GM12878 (cell line): ENCODE measurements at regions not wholly inside any gene's neighbourhood (a gene's known extent, or its start where the extent isn't known, plus 50 kb on each side); places are given as distances from the start of the nearest gene placed in this dataset.

Experiments
- ATAC-seq: fragments of 200-7000 bp; cut with Tn5 transposase; 3 replicates; pipeline ENCODE4 v1.9.1; 2020; ENCODE audit warnings: mild to moderate bottlenecking, moderate library complexity
- BruUV-seq: library from RNA; stranded (reverse); fragments of 400-500 nt; replicated peaks from 2 replicates; lab custom pipeline; 2021; lab: Mats Ljungman, UMichigan
- CTCF ChIA-PET: fragments of 300-600 bp; sonication (Branson Sonifier 250); formaldehyde crosslinking; extraction: SDS; loops from one replicate; lab custom pipeline; 2021; ENCODE audit warnings: inconsistent platforms; lab: Yijun Ruan, JAX
- POLR2A ChIA-PET: fragments of 350-600 bp; formaldehyde crosslinking; extraction: SDS; loops from one replicate; lab custom pipeline; 2021; ENCODE audit warnings: inconsistent platforms; lab: Charles Lee
- RAD21 ChIA-PET: fragments of 300-600 bp; sonication (Branson Sonifier 250); formaldehyde crosslinking; loops from one replicate; lab custom pipeline; 2023; ENCODE audit warnings: antibody characterized with exemption; ENCODE audit not compliant: unreplicated experiment; lab: Charles Lee
- SMC1A ChIA-PET: fragments of 300-600 bp; sonication (Branson Sonifier 250); formaldehyde crosslinking; loops from one replicate; lab custom pipeline; 2023; ENCODE audit not compliant: unreplicated experiment, uncharacterized antibody; lab: Charles Lee
- DNase-seq: peaks from one replicate; pipeline ENCODE4 v3.0.0-alpha.2; 2011; ENCODE audit warnings: low read depth, low spot score
- FAIRE-seq: peaks from 3 replicates; lab custom pipeline; 2011; peaks lifted over from hg19 to GRCh38; lab: Jason Lieb, UNC
- H2AFZ ChIP-seq: 2 replicates; pipeline ENCODE4 v1.6.0; 2011; ENCODE audit warnings: low read depth, low read length, control low read depth; ENCODE audit not compliant: control insufficient read depth
- H3K27ac ChIP-seq: 2 replicates; pipeline ENCODE4 v1.5.1; 2011; ENCODE audit warnings: control low read depth; ENCODE audit not compliant: control insufficient read depth, insufficient read depth
- H3K27me3 ChIP-seq, 2 experiments: replicated peaks in 1 of 2; 2 replicates each; pipeline versions ENCODE4 v1.6.0 to v1.6.1; 2011; ENCODE audit warnings: low read length in 1 of 2; ENCODE audit not compliant: control insufficient read depth in 2 of 2, insufficient read depth in 2 of 2
- H3K36me3 ChIP-seq, 2 experiments: 2 replicates each; pipeline ENCODE4 v1.5.1; 2011; ENCODE audit warnings: low read length in 1 of 2; ENCODE audit not compliant: control insufficient read depth in 2 of 2, insufficient read depth in 2 of 2
- H3K4me1 ChIP-seq: 2 replicates; pipeline ENCODE4 v1.6.1; 2011; ENCODE audit warnings: mild to moderate bottlenecking, low read length, moderate library complexity, mixed read lengths; ENCODE audit not compliant: control insufficient read depth, insufficient read depth
- H3K4me2 ChIP-seq: 2 replicates; pipeline ENCODE4 v1.6.0; 2011; ENCODE audit warnings: control low read depth; ENCODE audit not compliant: control insufficient read depth, insufficient read depth
- H3K4me3 ChIP-seq: fragments of 200-600 bp; sonication (generic); 2 replicates; pipeline ENCODE4 v1.5.1; 2016
- H3K79me2 ChIP-seq: 2 replicates; pipeline ENCODE4 v1.6.0; 2011; ENCODE audit warnings: low read length; ENCODE audit not compliant: control insufficient read depth, insufficient read depth
- H3K9ac ChIP-seq: 2 replicates; pipeline ENCODE4 v1.8.0; 2011; ENCODE audit warnings: low read length, control low read depth, mixed read lengths; ENCODE audit not compliant: control insufficient read depth, insufficient read depth
- H3K9me3 ChIP-seq: replicated peaks from 3 replicates; pipeline ENCODE4 v1.5.1; 2011; ENCODE audit warnings: mild to moderate bottlenecking, low read length; ENCODE audit not compliant: control insufficient read depth, insufficient read depth
- H4K20me1 ChIP-seq: 2 replicates; pipeline ENCODE4 v1.6.0; 2011; ENCODE audit not compliant: control insufficient read depth, insufficient read depth
- ATF7 ChIP-seq: fragments of 450-650 bp; IDR thresholded peaks from 2 replicates; pipeline ENCODE4 v1.6.1; 2016; ENCODE audit warnings: low read depth, mild to moderate bottlenecking
- CREM ChIP-seq: IDR thresholded peaks from 2 replicates; pipeline ENCODE4 v1.6.1; 2014; ENCODE audit warnings: antibody characterized with exemption, low read depth
- ESRRA ChIP-seq: IDR thresholded peaks from 2 replicates; pipeline ENCODE4 v1.6.1; 2012; ENCODE audit warnings: mild to moderate bottlenecking, low read length, improper control_type of control experiment
- ETV6 ChIP-seq, 2 experiments: fragments of 450-650 bp in 1 of 2; IDR thresholded peaks in 1 of 2; conservative IDR thresholded peaks in 1 of 2; 2 replicates each; pipeline ENCODE4 v1.6.1; 2014; ENCODE audit warnings: antibody characterized with exemption in 1 of 2, borderline replicate concordance in 1 of 2, low read depth in 1 of 2, mild to moderate bottlenecking in 1 of 2, moderate library complexity in 1 of 2
- HSF1 ChIP-seq: fragments of 150-350 bp; IDR thresholded peaks from 2 replicates; pipeline ENCODE4 v1.6.1; 2014; ENCODE audit warnings: mild to moderate bottlenecking, low read depth, low read length
- MTA3 ChIP-seq: IDR thresholded peaks from 2 replicates; pipeline ENCODE4 v1.6.1; 2012; ENCODE audit warnings: low read length, inconsistent platforms, borderline replicate concordance
- ZNF384 ChIP-seq: IDR thresholded peaks from 2 replicates; pipeline ENCODE4 v1.6.1; 2012; ENCODE audit warnings: low read depth, mild to moderate bottlenecking, low read length, improper control_type of control experiment, borderline replicate concordance
- ZSCAN29 ChIP-seq: fragments of 450-650 bp; IDR thresholded peaks from 2 replicates; pipeline ENCODE4 v1.6.1; 2017; ENCODE audit warnings: mild to moderate bottlenecking, moderate library complexity
- WGBS: methylation state at CpG from one replicate; pipeline ENCODE4 v1.1.6; 2016; ENCODE audit warnings: low lambda C conversion rate; ENCODE audit not compliant: insufficient replicate concordance, insufficient coverage; ENCODE audit errors: missing lambda C conversion rate; 5-methylcytosine and 5-hydroxymethylcytosine counted together
- in situ Hi-C: fragments of 300-500 bp; cut with MboI; formaldehyde crosslinking; loops from 9 replicates; pipeline ENCODE4 v1.14.3; 2018; ENCODE audit warnings: mixed read lengths
- intact Hi-C: fragments of 100-400 bp; cut with micrococcal nuclease; formaldehyde crosslinking; loops from one replicate; pipeline ENCODE4 v1.14.2; 2022; ENCODE audit not compliant: unreplicated experiment
- TF ChIP-seq, protein P1 (sequence below): fragments of 450-650 bp; IDR thresholded peaks from 2 replicates; pipeline ENCODE4 v1.6.1; 2017; ENCODE audit warnings: mild to moderate bottlenecking, moderate library complexity

DNA sequence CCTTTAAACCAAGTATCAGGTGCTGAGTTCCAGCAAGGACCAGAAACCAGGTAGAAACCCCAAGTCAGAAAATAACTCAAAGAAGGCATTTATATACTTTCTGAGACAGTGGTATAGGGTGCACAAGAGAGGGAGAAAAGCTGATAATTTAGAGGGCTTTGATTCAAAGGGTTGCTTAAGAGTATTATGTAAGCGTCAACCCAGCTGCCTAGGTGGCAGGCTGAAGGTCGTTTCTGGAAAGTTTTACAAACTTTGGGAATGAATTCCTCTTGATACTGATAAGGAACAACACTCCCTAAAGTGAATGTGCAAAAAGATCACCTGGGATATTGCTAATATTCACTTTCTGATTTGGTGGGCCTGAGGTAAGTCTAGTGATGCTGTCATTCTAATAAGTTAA is 800.7 kb downstream of the MAFB start:
- in situ Hi-C loops: loop anchor here (5.0 to 10.0 kb wide), 3 partner anchors 366 to 1076 kb away; no protein-coding TSS in a partner anchor
- Histone ChIP-seq H3K9me3 (no peaks in the 10 kb centered on the region), H3K36me3 (no peaks in the 10 kb centered on the region), H3K79me2 (no peaks in the 10 kb centered on the region), H3K4me1 (no peaks in the 10 kb centered on the region), H3K9ac (no peak overlapping the region), H2AFZ (no peak overlapping the region), H3K27me3 (no peaks in the 10 kb centered on the region)
- BruUV-seq: no TSS peak
- FAIRE-seq: no peak
- ChIA-PET SMC1A (interaction anchor here (1.1 kb wide), 1 partner anchor 362 kb away, joined by 5 read pairs; no protein-coding TSS in a partner anchor), RAD21 (interaction anchor here (0.7 kb wide), 1 partner anchor 832 kb away, joined by 3 read pairs; no protein-coding TSS in a partner anchor), CTCF (interaction anchor here (1.5 kb wide), 1 partner anchor 363 kb away, joined by 6 read pairs; no protein-coding TSS in a partner anchor), POLR2A (no interaction called here)
- TF ChIP-seq ZNF384 (no peak), ESRRA (no peak), ATF7 (no peak), ZSCAN29 (no peak), HSF1 (no peak), CREM (no peak), ETV6 (conservative IDR thresholded peaks at IDR 0.05 in 1 of 2, IDR thresholded peaks at IDR 0.05 in 1 of 2; ENCODE audit: borderline replicate concordance in 1 of 2, low read depth in 1 of 2) (no peak), MTA3 (no peak)
- TF ChIP-seq, protein P1, sequence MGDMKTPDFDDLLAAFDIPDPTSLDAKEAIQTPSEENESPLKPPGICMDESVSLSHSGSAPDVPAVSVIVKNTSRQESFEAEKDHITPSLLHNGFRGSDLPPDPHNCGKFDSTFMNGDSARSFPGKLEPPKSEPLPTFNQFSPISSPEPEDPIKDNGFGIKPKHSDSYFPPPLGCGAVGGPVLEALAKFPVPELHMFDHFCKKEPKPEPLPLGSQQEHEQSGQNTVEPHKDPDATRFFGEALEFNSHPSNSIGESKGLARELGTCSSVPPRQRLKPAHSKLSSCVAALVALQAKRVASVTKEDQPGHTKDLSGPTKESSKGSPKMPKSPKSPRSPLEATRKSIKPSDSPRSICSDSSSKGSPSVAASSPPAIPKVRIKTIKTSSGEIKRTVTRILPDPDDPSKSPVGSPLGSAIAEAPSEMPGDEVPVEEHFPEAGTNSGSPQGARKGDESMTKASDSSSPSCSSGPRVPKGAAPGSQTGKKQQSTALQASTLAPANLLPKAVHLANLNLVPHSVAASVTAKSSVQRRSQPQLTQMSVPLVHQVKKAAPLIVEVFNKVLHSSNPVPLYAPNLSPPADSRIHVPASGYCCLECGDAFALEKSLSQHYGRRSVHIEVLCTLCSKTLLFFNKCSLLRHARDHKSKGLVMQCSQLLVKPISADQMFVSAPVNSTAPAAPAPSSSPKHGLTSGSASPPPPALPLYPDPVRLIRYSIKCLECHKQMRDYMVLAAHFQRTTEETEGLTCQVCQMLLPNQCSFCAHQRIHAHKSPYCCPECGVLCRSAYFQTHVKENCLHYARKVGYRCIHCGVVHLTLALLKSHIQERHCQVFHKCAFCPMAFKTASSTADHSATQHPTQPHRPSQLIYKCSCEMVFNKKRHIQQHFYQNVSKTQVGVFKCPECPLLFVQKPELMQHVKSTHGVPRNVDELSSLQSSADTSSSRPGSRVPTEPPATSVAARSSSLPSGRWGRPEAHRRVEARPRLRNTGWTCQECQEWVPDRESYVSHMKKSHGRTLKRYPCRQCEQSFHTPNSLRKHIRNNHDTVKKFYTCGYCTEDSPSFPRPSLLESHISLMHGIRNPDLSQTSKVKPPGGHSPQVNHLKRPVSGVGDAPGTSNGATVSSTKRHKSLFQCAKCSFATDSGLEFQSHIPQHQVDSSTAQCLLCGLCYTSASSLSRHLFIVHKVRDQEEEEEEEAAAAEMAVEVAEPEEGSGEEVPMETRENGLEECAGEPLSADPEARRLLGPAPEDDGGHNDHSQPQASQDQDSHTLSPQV: no peak
- TF ChIP-seq, all 136 proteins: peak for 0
- intact Hi-C loops: loop anchor here (10.0 kb wide), 1 partner anchor 266 kb away; no protein-coding TSS in a partner anchor
- DNase-seq (no peak), ATAC-seq (no peak)
- Histone ChIP-seq H3K4me2 (no peak overlapping the region), H3K27ac (no peak overlapping the region), H4K20me1 (no peaks in the 10 kb centered on the region), H3K4me3 (no peak overlapping the region)
- 38% methylated on average over 2 of the region's 2 CpGs for WGBS
